IMR-90 (cell line): ENCODE measurements at regions not wholly inside any gene's neighbourhood (a gene's known extent, or its start where the extent isn't known, plus 50 kb on each side); places are given as distances from the start of the nearest gene placed in this dataset.

ENCODE experiments used
- ATAC-seq: fragments of 200-7000 bp; cut with Tn5 transposase; 2 replicates; pipeline ENCODE4 v1.9.1; 2020; ENCODE audit warnings: low read depth, mild to moderate bottlenecking, moderate library complexity
- BruUV-seq: library from RNA; stranded (reverse); fragments of 400-500 nt; replicated peaks from 2 replicates; lab custom pipeline; 2021; lab: Mats Ljungman, UMichigan
- CTCF ChIA-PET: fragments of 300-600 bp; formaldehyde crosslinking; extraction: SDS; loops from one replicate; lab custom pipeline; 2021; ENCODE audit warnings: antibody characterized with exemption; lab: Yijun Ruan, JAX
- POLR2A ChIA-PET: fragments of 300-600 bp; sonication (Branson Sonifier 250); formaldehyde crosslinking; loops from one replicate; lab custom pipeline; 2022; ENCODE audit warnings: antibody characterized with exemption; ENCODE audit not compliant: unreplicated experiment; lab: Charles Lee
- DNase-seq: peaks from one replicate; pipeline ENCODE4 v3.0.0; 2013
- H2AFZ ChIP-seq: replicated peaks from 2 replicates; pipeline ENCODE3; 2013; ENCODE audit warnings: low read length, mild to moderate bottlenecking; ENCODE audit not compliant: poor library complexity
- H2AK5ac ChIP-seq: 2 replicates; pipeline ENCODE4 v1.6.1; 2013; ENCODE audit warnings: low read depth, low read length, inconsistent platforms
- H2AK9ac ChIP-seq: replicated peaks from 2 replicates; pipeline ENCODE3; 2013; ENCODE audit warnings: mild to moderate bottlenecking, low read depth, low read length, moderate library complexity; ENCODE audit not compliant: poor library complexity
- H2BK120ac ChIP-seq: 2 replicates; pipeline ENCODE4 v1.6.1; 2013; ENCODE audit warnings: low read depth, low read length, inconsistent platforms
- H2BK15ac ChIP-seq: 3 replicates; pipeline ENCODE4 v1.6.1; 2013; ENCODE audit warnings: low read depth, low read length, inconsistent platforms
- H2BK20ac ChIP-seq: 2 replicates; pipeline ENCODE4 v1.6.1; 2013; ENCODE audit warnings: low read depth, mild to moderate bottlenecking, inconsistent platforms, low read length, moderate library complexity
- H2BK5ac ChIP-seq: 2 replicates; pipeline ENCODE4 v1.6.1; 2013; ENCODE audit warnings: mild to moderate bottlenecking, low read depth, low read length, inconsistent platforms; ENCODE audit not compliant: poor library complexity, severe bottlenecking
- H3K14ac ChIP-seq: replicated peaks from 2 replicates; pipeline ENCODE4 v1.6.1; 2013; ENCODE audit warnings: low read depth, low read length, inconsistent platforms
- H3K18ac ChIP-seq: 2 replicates; pipeline ENCODE4 v1.6.1; 2013; ENCODE audit warnings: low read depth, low read length, control low read depth
- H3K23ac ChIP-seq: 2 replicates; pipeline ENCODE4 v1.6.1; 2013; ENCODE audit warnings: low read depth, low read length, inconsistent platforms
- H3K27ac ChIP-seq: 2 replicates; pipeline ENCODE4 v1.5.1; 2013; ENCODE audit warnings: mild to moderate bottlenecking, control low read depth, low read length; ENCODE audit not compliant: insufficient read depth
- H3K27me3 ChIP-seq: 2 replicates; pipeline ENCODE4 v1.6.1; 2013; ENCODE audit warnings: low read length; ENCODE audit not compliant: control insufficient read depth, insufficient read depth
- H3K36me3 ChIP-seq: 2 replicates; pipeline ENCODE4 v1.6.1; 2013; ENCODE audit warnings: low read length, mixed read lengths; ENCODE audit not compliant: control insufficient read depth, insufficient read depth
- H3K4ac ChIP-seq: 2 replicates; pipeline ENCODE4 v1.6.1; 2013; ENCODE audit warnings: low read depth, low read length, inconsistent platforms
- H3K4me1 ChIP-seq: 2 replicates; pipeline ENCODE4 v1.6.1; 2013; ENCODE audit warnings: low read length, mixed read lengths; ENCODE audit not compliant: control insufficient read depth, insufficient read depth
- H3K4me2 ChIP-seq: 2 replicates; pipeline ENCODE4 v1.6.1; 2013; ENCODE audit warnings: low read depth, mild to moderate bottlenecking, control low read depth, low read length, moderate library complexity
- H3K4me3 ChIP-seq: 2 replicates; pipeline ENCODE4 v1.5.1; 2013; ENCODE audit warnings: low read depth, mild to moderate bottlenecking, control low read depth, low read length, moderate library complexity; ENCODE audit not compliant: insufficient read depth
- H3K56ac ChIP-seq: 2 replicates; pipeline ENCODE4 v1.6.1; 2013; ENCODE audit warnings: low read length, inconsistent platforms; ENCODE audit not compliant: insufficient read depth; ENCODE audit errors: extremely low read depth
- H3K79me1 ChIP-seq, 2 experiments: 2 replicates each; pipeline ENCODE4 v1.6.1; 2013; ENCODE audit warnings: low read length in 2 of 2, inconsistent platforms in 1 of 2, low read depth in 1 of 2
- H3K9ac ChIP-seq: 2 replicates; pipeline ENCODE4 v1.6.1; 2013; ENCODE audit warnings: low read depth, low read length, control low read depth
- H3K9me1 ChIP-seq: 2 replicates; pipeline ENCODE4 v1.6.1; 2013; ENCODE audit warnings: low read length, inconsistent platforms; ENCODE audit not compliant: insufficient read depth
- H3K9me3 ChIP-seq: 2 replicates; pipeline ENCODE4 v1.6.1; 2013; ENCODE audit warnings: low read length; ENCODE audit not compliant: control insufficient read depth, insufficient read depth
- H4K20me1 ChIP-seq: 2 replicates; pipeline ENCODE4 v1.6.1; 2013; ENCODE audit warnings: low read length, inconsistent platforms; ENCODE audit not compliant: insufficient read depth
- H4K5ac ChIP-seq: 2 replicates; pipeline ENCODE4 v1.6.1; 2013; ENCODE audit warnings: mild to moderate bottlenecking, low read depth, low read length, control low read depth
- H4K8ac ChIP-seq, 2 experiments: 2 replicates each; pipeline ENCODE4 v1.6.1; 2013; ENCODE audit warnings: low read depth in 2 of 2, low read length in 2 of 2, control low read depth in 1 of 2, inconsistent platforms in 1 of 2
- H4K91ac ChIP-seq: 2 replicates; pipeline ENCODE4 v1.6.1; 2013; ENCODE audit warnings: low read depth, low read length, inconsistent platforms; ENCODE audit not compliant: insufficient read depth
- CTCF ChIP-seq: conservative IDR thresholded peaks from 2 replicates; pipeline ENCODE4 v1.5.1; 2012; ENCODE audit warnings: mild to moderate bottlenecking, low read depth, low read length, improper control_type of control experiment
- MXI1 ChIP-seq: IDR thresholded peaks from 2 replicates; pipeline ENCODE4 v1.6.1; 2012; ENCODE audit warnings: low read depth, mild to moderate bottlenecking, low read length, moderate library complexity, borderline replicate concordance
- RAD21 ChIP-seq: IDR thresholded peaks from 2 replicates; pipeline ENCODE4 v1.6.1; 2012; ENCODE audit warnings: low read length, improper control_type of control experiment
- USF2 ChIP-seq: fragments of 150-350 bp; IDR thresholded peaks from 2 replicates; pipeline ENCODE4 v1.6.1; 2017; ENCODE audit warnings: mild to moderate bottlenecking, antibody characterized with exemption, low read length, low read depth
- WGBS, 2 experiments: methylation state at CpG; one replicate each; pipeline versions ENCODE4 v1.1.5 to v1.1.7; 2013; ENCODE audit warnings: missing lambda C conversion rate in 2 of 2; ENCODE audit not compliant: insufficient read length in 1 of 2; ENCODE audit errors: extremely low coverage in 2 of 2; 5-methylcytosine and 5-hydroxymethylcytosine counted together
- dilution Hi-C: fragments of 300-500 bp; cut with HindIII; formaldehyde crosslinking; loops from one replicate; pipeline ENCODE4 v1.14.3; 2018; ENCODE audit warnings: low sequenced_read_pairs; ENCODE audit not compliant: unreplicated experiment
- in situ Hi-C: fragments of 300-500 bp; cut with MboI; formaldehyde crosslinking; loops from 3 replicates; pipeline ENCODE4 v1.14.3; 2019; ENCODE audit warnings: low sequenced_read_pairs, inconsistent platforms, mixed read lengths
- intact Hi-C: fragments of 100-400 bp; cut with micrococcal nuclease; formaldehyde crosslinking; loops from 2 replicates; pipeline ENCODE4 v1.10.0; 2022

GRCh38 chr20:63087872-63088680 lies 81.3 kb upstream of the BHLHE23 start:
- Histone ChIP-seq H3K27me3 (peaks cover 36% of the 10 kb centered on the region), H2BK20ac (no peak overlapping the region), H2BK120ac (no peak overlapping the region), H2AFZ (no peak overlapping the region), H3K9ac (no peak overlapping the region), H4K5ac (no peak overlapping the region), H2BK15ac (no peak overlapping the region), H3K4me2 (no peak overlapping the region), H3K56ac (no peak overlapping the region), H3K27ac (no peak overlapping the region), H2BK5ac (no peak overlapping the region), H3K36me3 (no peaks in the 10 kb centered on the region), H3K9me3 (no peaks in the 10 kb centered on the region), H3K14ac (no peak overlapping the region), H3K4me1 (no peaks in the 10 kb centered on the region), H4K91ac (no peak overlapping the region), H3K79me1 (no peaks in the 10 kb centered on the region), H4K20me1 (no peaks in the 10 kb centered on the region), H3K9me1 (no peaks in the 10 kb centered on the region), H2AK5ac (no peak overlapping the region), H3K4me3 (no peak overlapping the region), H4K8ac (no peak overlapping the region), H3K23ac (no peak overlapping the region), H2AK9ac (no peak overlapping the region), H3K4ac (no peak overlapping the region), H3K18ac (no peak overlapping the region)
- BruUV-seq = no TSS peak
- ChIA-PET POLR2A (no interaction called here), CTCF (no interaction called here)
- ATAC-seq (no peak), DNase-seq (no peak)
- WGBS, 2 experiments = 79% methylated on average over 15 of the region's 32 CpGs; no CpG with 5 or more reads in 1 of the 2 experiments
- intact Hi-C loops = no loop called here
- dilution Hi-C loops = no loop called here
- in situ Hi-C loops = no loop called here
- TF ChIP-seq MXI1 (no peak), RAD21 (no peak), USF2 (no peak), CTCF (no peak)
